22Rv1 (cell line): ENCODE measurements at regions not wholly inside any gene's neighbourhood (a gene's known extent, or its start where the extent isn't known, plus 50 kb on each side); places are given as distances from the start of the nearest gene placed in this dataset.

Experiments
- ZFX ChIP-seq: fragments of 450-650 bp; IDR thresholded peaks from 2 replicates; pipeline ENCODE4 v1.6.1; 2017; ENCODE audit warnings: antibody characterized with exemption, borderline replicate concordance
- TF ChIP-seq, protein P1 (sequence below): fragments of 450-650 bp; IDR thresholded peaks from 2 replicates; pipeline ENCODE4 v1.5.1; 2017; ENCODE audit warnings: mild to moderate bottlenecking

DNA sequence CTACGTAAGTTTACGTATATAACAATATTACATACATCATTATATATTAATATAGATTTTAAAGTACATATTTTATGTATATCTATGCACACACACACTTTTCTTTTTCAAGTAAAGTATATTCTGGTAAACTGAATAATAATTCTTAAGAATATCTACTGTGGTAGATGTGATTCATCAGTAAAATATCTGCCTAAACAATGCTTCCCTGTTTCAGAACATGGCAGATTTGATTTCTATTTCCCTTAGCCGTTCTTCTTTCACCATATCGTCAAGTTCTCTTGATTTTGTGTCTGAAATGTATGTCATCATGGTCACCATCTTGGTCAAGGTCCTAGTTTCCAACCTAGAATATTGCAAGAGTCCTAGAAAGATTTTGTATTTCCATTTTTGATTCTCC, 195.6 kb downstream of the HDGFL1 start:
- TF ChIP-seq, protein P1, sequence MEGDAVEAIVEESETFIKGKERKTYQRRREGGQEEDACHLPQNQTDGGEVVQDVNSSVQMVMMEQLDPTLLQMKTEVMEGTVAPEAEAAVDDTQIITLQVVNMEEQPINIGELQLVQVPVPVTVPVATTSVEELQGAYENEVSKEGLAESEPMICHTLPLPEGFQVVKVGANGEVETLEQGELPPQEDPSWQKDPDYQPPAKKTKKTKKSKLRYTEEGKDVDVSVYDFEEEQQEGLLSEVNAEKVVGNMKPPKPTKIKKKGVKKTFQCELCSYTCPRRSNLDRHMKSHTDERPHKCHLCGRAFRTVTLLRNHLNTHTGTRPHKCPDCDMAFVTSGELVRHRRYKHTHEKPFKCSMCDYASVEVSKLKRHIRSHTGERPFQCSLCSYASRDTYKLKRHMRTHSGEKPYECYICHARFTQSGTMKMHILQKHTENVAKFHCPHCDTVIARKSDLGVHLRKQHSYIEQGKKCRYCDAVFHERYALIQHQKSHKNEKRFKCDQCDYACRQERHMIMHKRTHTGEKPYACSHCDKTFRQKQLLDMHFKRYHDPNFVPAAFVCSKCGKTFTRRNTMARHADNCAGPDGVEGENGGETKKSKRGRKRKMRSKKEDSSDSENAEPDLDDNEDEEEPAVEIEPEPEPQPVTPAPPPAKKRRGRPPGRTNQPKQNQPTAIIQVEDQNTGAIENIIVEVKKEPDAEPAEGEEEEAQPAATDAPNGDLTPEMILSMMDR = no peak
- TF ChIP-seq ZFX = no peak
